T-helper 1 cell treated with Interleukin-12 subunit alpha and Interleukin-12 subunit beta and Interleukin-4 antibody, amounts not matched to agents 30 μg/mL and 1 μg/mL, for 36 hours (primary cell): ENCODE measurements at regions not wholly inside any gene's neighbourhood (a gene's known extent, or its start where the extent isn't known, plus 50 kb on each side); places are given as distances from the start of the nearest gene placed in this dataset.
"Not testable (repeated sequence)": the region's sequence is repeated elsewhere in the genome, so short reads cannot be mapped to it uniquely, and the experiment has no call there.

ENCODE experiments used
- H3K27ac Mint-ChIP-seq: one replicate; pipeline ENCODE4 v1.8.0; 2021; ENCODE audit warnings: mild to moderate bottlenecking, mixed read lengths
- H3K27me3 Mint-ChIP-seq: one replicate; pipeline ENCODE4 v1.8.0; 2021; ENCODE audit warnings: low read depth, mixed read lengths
- H3K36me3 Mint-ChIP-seq: one replicate; pipeline ENCODE4 v1.8.0; 2021; ENCODE audit warnings: low read depth, mixed read lengths
- H3K4me1 Mint-ChIP-seq: one replicate; pipeline ENCODE4 v1.8.0; 2021; ENCODE audit warnings: low read depth, mixed read lengths
- H3K4me3 Mint-ChIP-seq: one replicate; pipeline ENCODE4 v1.8.0; 2021; ENCODE audit warnings: mild to moderate bottlenecking, moderate library complexity, mixed read lengths
- H3K9me3 Mint-ChIP-seq: one replicate; pipeline ENCODE4 v1.8.0; 2021; ENCODE audit warnings: mixed read lengths

GRCh38 chr10:17538941-17539340, 78.2 kb downstream of the HACD1 start:
- H3K36me3 Mint-ChIP-seq = no peaks in the 10 kb centered on the region
- H3K9me3 Mint-ChIP-seq = peaks cover 4% of the 10 kb centered on the region
- no peak overlapping the region for H3K27ac Mint-ChIP-seq
- H3K4me3 Mint-ChIP-seq = no peak overlapping the region
- no peaks in the 10 kb centered on the region for H3K27me3 Mint-ChIP-seq
- no peaks in the 10 kb centered on the region for H3K4me1 Mint-ChIP-seq

DNA sequence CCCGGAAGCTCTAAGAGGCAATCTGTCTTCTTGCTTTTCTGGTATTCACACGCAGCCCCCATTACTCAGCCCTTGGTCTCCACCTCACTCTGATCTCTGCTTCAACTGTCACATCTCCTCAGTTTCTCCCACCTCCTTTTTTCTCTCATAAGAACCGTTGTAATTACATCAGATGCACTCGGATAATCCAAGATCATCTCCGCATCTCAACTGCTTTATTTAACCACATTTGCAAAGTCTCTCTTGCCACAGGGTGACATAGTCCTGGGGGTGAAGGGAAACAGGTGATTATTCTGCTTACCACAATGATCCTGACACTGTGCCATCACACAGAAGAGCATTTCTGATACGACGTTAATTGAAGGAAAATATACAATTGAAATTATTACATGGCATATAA, 79.9 kb downstream of the HACD1 start:
- Mint-ChIP-seq H3K27me3 (no peaks in the 10 kb centered on the region), H3K4me3 (no peak overlapping the region), H3K27ac (no peak overlapping the region), H3K4me1 (no peaks in the 10 kb centered on the region), H3K36me3 (no peaks in the 10 kb centered on the region), H3K9me3 (peaks cover 4% of the 10 kb centered on the region)

DNA sequence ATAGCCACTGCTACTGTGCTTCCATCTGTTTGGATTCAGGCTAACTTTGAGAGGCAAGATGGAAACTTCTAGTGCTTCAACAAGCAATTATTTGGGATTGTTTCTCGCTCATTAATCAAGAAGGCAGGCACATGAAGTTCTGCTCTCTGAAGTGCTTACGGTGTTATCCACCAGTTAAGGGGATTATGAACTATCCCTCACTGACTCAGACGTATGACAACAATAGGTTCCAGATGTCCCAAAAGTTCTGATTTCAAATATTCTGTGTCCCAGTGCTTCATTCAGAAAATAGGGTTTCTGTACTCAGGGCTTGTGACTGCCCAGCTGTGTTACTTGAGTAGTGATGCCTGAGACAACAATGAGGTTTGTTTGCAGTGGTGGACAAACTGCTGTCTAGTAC, 81.0 kb downstream of the HACD1 start:
- no peak overlapping the region for H3K27ac Mint-ChIP-seq
- H3K4me3 Mint-ChIP-seq = no peak overlapping the region
- no peaks in the 10 kb centered on the region for H3K36me3 Mint-ChIP-seq
- no peaks in the 10 kb centered on the region for H3K27me3 Mint-ChIP-seq
- H3K4me1 Mint-ChIP-seq = no peaks in the 10 kb centered on the region
- H3K9me3 Mint-ChIP-seq = peaks cover 4% of the 10 kb centered on the region

DNA sequence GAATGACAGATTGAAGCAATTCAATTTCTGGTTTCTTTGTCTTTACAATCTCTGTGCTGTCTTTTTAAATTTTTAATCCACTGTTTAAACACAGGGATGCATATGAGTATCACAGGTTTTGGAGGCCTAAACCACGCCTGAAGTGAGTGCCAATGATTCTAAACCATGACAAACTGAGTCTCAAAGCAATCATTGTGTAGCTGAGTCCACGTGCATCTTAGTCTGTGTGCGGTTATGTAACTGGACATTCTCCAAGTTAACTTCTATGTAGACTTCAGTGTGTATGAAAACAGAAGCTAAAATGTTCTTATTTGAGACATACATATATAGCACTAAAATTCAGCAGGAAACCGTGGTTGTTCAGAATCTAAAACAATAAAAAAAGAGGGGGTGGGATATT, 79.3 kb upstream of the ST8SIA6 start:
- H3K4me1 Mint-ChIP-seq = no peaks in the 10 kb centered on the region

DNA sequence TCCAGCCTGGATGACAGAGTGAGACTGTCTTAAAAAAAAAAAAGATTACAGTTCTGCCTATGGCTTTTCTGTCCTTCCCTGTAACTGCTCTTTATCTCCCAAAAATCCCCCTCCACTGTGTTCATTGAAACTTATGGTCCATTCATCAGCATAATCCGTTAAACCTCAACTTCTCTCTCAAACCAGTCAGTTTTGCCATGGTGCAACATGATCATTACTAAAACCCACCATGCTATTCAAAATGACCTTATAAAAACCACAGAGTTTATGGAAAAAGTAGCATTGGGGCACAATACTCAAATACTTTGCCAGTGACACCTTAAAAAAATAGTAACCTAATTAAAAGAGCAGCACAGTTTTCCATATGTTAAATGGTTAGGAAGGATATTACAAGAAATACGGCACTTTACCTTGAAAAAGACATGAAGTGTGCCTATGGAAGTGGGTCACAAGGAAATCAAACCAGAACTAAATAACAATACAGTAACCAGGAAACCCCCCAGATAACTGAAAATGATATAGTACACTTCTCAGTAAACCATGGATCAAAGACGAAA, 74.0 kb upstream of the ST8SIA6 start:
- no peaks in the 10 kb centered on the region for H3K27me3 Mint-ChIP-seq
- no peaks in the 10 kb centered on the region for H3K9me3 Mint-ChIP-seq
- no peak overlapping the region for H3K27ac Mint-ChIP-seq
- no peak overlapping the region for H3K4me3 Mint-ChIP-seq
- no peaks in the 10 kb centered on the region for H3K4me1 Mint-ChIP-seq
- no peaks in the 10 kb centered on the region for H3K36me3 Mint-ChIP-seq

More for the DNA sequence above, 79.3 kb upstream of the ST8SIA6 start:
- Mint-ChIP-seq H3K4me3 (no peak overlapping the region), H3K27ac (no peak overlapping the region), H3K36me3 (no peaks in the 10 kb centered on the region), H3K9me3 (no peaks in the 10 kb centered on the region), H3K27me3 (no peaks in the 10 kb centered on the region)

DNA sequence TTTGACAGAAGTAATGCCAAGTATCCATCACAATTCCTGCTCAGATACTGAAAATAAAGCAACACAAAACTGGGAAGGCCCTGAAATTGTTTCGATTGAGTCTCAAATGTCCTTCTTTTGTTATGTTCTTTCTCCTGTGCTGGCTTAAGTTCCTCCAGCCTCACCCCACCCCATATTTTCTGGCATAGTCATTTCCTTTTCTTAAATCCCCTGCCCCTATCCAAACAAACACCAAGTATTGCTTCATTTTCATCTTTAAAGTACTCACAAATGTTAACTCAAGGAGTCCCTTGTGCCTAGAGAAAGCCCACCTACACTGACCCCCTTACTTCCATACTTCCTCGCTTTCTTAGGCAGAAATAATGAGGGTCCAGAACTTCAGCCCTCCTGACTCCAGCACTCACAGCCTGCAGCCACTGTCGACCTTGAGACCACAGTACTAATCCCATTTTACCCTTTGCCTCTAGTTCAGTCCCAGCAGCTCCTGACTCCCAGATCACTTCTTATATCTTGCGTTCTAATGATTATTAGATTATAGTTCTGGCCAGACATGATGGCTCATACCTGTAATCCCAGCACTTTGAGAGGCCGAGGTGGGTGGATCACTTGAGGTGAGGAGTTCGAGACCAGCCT, 73.2 kb upstream of the ST8SIA6 start:
- Mint-ChIP-seq H3K9me3 (no peaks in the 10 kb centered on the region), H3K4me1 (no peaks in the 10 kb centered on the region)

DNA sequence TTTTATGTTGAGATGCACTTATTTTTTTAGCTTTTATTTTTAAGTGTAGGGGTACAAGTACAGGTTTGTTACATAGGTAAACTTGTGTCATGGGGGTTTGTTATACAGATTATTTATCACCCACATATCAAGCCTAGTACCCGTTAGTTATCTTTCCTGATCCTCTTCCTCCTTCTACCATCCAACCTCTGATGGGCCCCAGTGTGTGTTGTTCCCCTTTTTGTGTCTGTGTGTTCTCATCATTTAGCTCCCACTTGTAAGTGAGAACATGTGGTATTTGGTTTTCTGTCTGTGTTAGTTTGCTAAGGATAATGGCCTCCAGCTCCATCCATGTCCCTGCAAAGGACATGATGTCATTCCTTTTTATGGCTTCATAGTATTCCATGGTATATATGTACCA, 72.2 kb upstream of the ST8SIA6 start:
- H3K27ac Mint-ChIP-seq, H3K27me3 Mint-ChIP-seq, H3K9me3 Mint-ChIP-seq, H3K4me3 Mint-ChIP-seq, H3K4me1 Mint-ChIP-seq, H3K36me3 Mint-ChIP-seq: not testable (repeated sequence)

More for the DNA sequence above, 73.2 kb upstream of the ST8SIA6 start:
- no peaks in the 10 kb centered on the region for H3K36me3 Mint-ChIP-seq
- H3K27me3 Mint-ChIP-seq = peaks cover 4% of the 10 kb centered on the region
- no peak overlapping the region for H3K4me3 Mint-ChIP-seq
- H3K27ac Mint-ChIP-seq = no peak overlapping the region

DNA sequence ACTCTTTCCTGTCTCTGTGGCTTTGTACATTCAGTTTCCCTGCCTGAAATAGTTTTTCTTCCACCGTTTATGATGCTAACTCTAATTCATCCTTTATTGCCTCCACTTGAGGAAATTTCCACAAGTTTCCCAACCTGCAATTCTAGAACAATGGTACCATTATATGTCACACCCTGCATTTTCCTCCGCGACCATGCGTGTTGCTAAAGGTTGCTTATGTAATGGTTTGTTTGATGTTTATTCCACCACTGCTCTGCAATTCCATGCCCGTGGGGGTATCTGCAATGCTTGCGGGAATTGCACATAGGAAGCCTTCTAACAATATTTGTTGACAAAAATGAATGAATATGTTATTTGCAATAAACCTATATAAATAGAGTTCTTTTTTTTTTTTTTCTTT, 69.5 kb upstream of the ST8SIA6 start:
- H3K4me1 Mint-ChIP-seq = no peaks in the 10 kb centered on the region
- H3K9me3 Mint-ChIP-seq = no peaks in the 10 kb centered on the region
- H3K4me3 Mint-ChIP-seq = no peak overlapping the region
- peaks cover 4% of the 10 kb centered on the region for H3K27me3 Mint-ChIP-seq
- no peaks in the 10 kb centered on the region for H3K36me3 Mint-ChIP-seq
- H3K27ac Mint-ChIP-seq = no peak overlapping the region

- no peaks in the 10 kb centered on the region for H3K4me1 Mint-ChIP-seq
These were observed 68.9 kb upstream of the ST8SIA6 start for GRCh38 chr10:17523246-17523753.

GRCh38 chr10:17522269-17522668, 67.9 kb upstream of the ST8SIA6 start:
- H3K4me1 Mint-ChIP-seq, H3K4me3 Mint-ChIP-seq, H3K27me3 Mint-ChIP-seq, H3K27ac Mint-ChIP-seq, H3K9me3 Mint-ChIP-seq, H3K36me3 Mint-ChIP-seq: not testable (repeated sequence)

More at GRCh38 chr10:17523246-17523753, 68.9 kb upstream of the ST8SIA6 start:
- Mint-ChIP-seq H3K9me3 (no peaks in the 10 kb centered on the region), H3K27ac (no peak overlapping the region), H3K27me3 (peaks cover 4% of the 10 kb centered on the region), H3K4me3 (no peak overlapping the region), H3K36me3 (no peaks in the 10 kb centered on the region)

DNA sequence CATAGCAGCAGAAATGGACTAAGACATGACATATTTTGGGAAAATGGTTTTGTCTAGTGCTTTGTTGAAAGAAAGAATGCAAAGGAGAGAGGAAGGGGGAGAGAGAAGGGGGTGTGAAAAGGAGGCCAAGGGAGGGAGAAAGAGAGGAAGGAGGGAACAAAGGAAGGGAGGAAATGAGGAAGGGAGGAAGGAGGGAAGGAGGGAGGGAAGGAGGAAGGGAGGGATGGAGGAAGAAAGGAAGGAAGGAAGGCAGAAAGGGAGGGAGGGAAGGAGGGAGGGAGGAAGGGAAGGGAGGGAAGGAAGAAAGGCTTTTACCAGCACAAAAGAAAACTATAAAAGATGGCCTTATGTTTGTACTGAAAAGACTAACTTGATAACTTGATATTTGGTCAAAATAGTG, 65.1 kb upstream of the ST8SIA6 start:
- no peaks in the 10 kb centered on the region for H3K4me1 Mint-ChIP-seq
- no peak overlapping the region for H3K27ac Mint-ChIP-seq
- peaks cover 4% of the 10 kb centered on the region for H3K27me3 Mint-ChIP-seq
- H3K36me3 Mint-ChIP-seq = no peaks in the 10 kb centered on the region
- H3K9me3 Mint-ChIP-seq = no peaks in the 10 kb centered on the region
- no peak overlapping the region for H3K4me3 Mint-ChIP-seq

DNA sequence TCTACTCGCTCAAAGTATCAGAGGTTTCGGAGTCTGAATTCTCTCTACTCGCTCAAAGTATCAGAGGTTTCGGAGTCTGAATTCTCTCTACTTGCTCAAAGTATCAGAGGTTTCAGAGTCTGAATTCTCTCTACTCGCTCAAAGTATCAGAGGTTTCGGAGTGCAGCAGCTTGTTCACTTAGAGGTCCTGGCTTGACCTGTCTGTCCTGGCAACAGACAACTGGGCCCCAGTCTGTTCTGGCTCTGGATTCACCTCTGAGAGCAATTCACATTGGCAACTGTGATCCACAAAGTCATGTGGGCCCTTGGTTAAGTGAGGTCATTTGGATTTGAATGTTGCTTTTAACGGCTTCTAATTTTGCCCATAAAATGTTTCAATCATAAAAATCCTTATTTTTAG, 63.9 kb upstream of the ST8SIA6 start:
- Mint-ChIP-seq H3K4me3 (no peak overlapping the region), H3K9me3 (no peaks in the 10 kb centered on the region), H3K4me1 (no peaks in the 10 kb centered on the region), H3K27me3 (peaks cover 4% of the 10 kb centered on the region), H3K36me3 (no peaks in the 10 kb centered on the region), H3K27ac (no peak overlapping the region)

DNA sequence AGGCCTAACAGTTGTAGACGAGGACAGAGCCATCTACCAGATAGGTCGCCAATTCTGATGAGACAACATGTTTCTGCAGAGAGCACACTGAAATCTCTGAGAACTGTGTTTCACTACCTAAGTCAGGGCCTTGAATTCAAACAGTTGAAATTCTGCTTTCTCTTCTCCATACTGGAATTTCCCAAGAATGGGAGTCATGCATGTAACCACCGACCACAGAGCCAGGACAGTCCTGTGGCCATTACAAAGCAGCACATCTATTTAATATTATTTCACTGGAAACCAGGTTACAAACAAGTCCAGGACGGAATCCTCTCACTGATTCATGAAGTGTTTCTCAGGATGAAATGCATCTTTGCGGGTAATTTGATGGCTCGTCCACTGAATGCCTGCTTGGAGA, 62.0 kb upstream of the ST8SIA6 start:
- Mint-ChIP-seq H3K9me3 (no peaks in the 10 kb centered on the region), H3K4me3 (no peak overlapping the region), H3K27ac (no peak overlapping the region), H3K27me3 (no peaks in the 10 kb centered on the region), H3K36me3 (no peaks in the 10 kb centered on the region), H3K4me1 (peaks cover 11% of the 10 kb centered on the region)

DNA sequence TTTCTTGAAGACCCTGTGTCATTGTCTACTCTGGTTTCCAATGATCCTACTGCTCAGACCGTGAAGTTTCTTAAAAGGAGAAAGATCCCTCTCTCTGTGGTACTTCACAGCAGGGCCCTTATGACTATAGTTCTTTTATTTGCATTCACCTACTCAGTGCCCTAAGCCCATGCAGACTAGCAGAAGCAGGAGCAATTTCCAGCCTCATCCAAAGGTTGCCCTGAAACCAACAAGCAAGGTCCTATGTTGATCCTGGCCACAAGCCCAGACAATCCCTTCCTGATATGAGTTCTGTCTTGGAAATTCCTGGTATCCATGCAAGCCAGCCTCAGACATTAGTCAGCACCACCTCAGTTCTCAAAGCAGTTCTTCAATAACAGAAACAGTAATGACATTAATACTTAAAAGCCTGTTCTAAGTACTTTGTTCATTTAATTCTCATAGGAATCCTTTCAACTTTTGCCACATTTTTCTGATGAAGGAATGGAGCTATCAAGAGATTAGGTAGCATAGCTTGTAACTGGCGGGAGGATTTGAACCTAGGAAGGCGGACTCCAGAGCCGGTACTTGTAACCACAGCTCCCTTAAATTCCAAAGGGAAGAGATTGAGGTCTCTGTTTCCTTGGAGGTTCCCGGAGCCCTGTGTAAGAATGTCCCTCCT, 58.1 kb upstream of the ST8SIA6 start:
- peak overlapping the region; percentile 43 for H3K27ac Mint-ChIP-seq
- H3K4me3 Mint-ChIP-seq = no peak overlapping the region

GRCh38 chr10:17510242-17510908, 56.0 kb upstream of the ST8SIA6 start:
- Mint-ChIP-seq H3K27me3 (no peaks in the 10 kb centered on the region), H3K9me3 (peaks cover 15% of the 10 kb centered on the region), H3K36me3 (peaks cover 7% of the 10 kb centered on the region), H3K4me1 (peaks cover 39% of the 10 kb centered on the region), H3K4me3 (no peak overlapping the region), H3K27ac (peak overlapping the region; percentile 49)

More for the DNA sequence above, 58.1 kb upstream of the ST8SIA6 start:
- peaks cover 3% of the 10 kb centered on the region for H3K36me3 Mint-ChIP-seq
- H3K27me3 Mint-ChIP-seq = no peaks in the 10 kb centered on the region
- peaks cover 31% of the 10 kb centered on the region for H3K4me1 Mint-ChIP-seq
- H3K9me3 Mint-ChIP-seq = peaks cover 10% of the 10 kb centered on the region
